ENCODE measurements at regions not wholly inside any gene's neighbourhood (a gene's known extent, or its start where the extent isn't known, plus 50 kb on each side); places are given as distances from the start of the nearest gene placed in this dataset.

DNA sequence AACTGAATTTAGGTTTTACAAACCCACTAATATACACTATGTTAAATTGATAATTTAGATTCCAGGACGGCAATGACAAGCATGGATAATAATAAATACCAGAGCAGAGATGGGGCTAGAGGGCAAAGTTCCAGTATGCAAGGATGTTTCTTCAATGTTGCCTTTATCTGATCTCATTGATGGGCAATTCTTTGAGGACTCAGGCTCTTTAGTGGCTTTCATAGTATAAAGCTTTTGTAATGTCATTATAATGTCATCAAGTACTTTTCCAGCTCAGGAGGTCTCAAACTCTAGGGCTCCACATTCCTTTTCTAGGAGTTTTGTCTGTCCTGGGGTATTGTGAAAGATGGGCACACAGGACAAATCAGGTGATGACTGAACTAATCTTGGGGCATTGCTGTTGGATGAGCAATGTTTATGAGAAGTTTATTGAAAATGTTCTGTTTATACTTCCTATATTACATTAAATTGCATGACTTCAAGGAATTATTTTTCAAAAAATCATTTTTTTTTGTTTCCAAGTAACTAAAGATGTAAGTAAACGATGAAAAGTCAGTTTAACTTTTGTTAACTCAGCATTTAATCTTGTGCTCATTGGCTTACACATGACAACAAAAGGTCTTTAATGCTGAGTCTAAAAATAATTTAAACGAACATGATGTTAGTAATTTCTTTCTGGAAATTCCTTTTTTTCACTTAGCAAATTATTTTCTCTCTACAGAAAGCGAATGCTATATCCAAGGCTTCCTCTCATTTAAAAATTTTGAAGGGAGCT lies 116.4 kb downstream of the OXSM start:
- H4K20me1 ChIP-seq (ENCODE audit: insufficient read depth, low read length) = no peaks in the 10 kb centered on the region
- no peaks in the 10 kb centered on the region for H3K4me1 ChIP-seq (ENCODE audit: insufficient read depth, low read length)
- DNase-seq (ENCODE audit: low read depth) = no peak
- H3K9me3 Mint-ChIP-seq (ENCODE audit: unreplicated experiment) = no peaks in the 10 kb centered on the region
- no peak overlapping the region for H3K27ac ChIP-seq (ENCODE audit: low read depth, low read length)
- no peaks in the 10 kb centered on the region for H3K27me3 ChIP-seq (ENCODE audit: insufficient read depth, low read length)
- no peak overlapping the region for H2AFZ ChIP-seq (ENCODE audit: low read depth, low read length)
- TF ChIP-seq, protein P1, sequence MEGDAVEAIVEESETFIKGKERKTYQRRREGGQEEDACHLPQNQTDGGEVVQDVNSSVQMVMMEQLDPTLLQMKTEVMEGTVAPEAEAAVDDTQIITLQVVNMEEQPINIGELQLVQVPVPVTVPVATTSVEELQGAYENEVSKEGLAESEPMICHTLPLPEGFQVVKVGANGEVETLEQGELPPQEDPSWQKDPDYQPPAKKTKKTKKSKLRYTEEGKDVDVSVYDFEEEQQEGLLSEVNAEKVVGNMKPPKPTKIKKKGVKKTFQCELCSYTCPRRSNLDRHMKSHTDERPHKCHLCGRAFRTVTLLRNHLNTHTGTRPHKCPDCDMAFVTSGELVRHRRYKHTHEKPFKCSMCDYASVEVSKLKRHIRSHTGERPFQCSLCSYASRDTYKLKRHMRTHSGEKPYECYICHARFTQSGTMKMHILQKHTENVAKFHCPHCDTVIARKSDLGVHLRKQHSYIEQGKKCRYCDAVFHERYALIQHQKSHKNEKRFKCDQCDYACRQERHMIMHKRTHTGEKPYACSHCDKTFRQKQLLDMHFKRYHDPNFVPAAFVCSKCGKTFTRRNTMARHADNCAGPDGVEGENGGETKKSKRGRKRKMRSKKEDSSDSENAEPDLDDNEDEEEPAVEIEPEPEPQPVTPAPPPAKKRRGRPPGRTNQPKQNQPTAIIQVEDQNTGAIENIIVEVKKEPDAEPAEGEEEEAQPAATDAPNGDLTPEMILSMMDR (IDR thresholded peaks at IDR 0.05; ENCODE audit: insufficient read depth, low read depth, low read length) = no peak
- no peak for TF ChIP-seq EZH2 (IDR thresholded peaks at IDR 0.05; ENCODE audit: insufficient read depth, low read length)
- no peaks in the 10 kb centered on the region for H3K79me2 ChIP-seq (ENCODE audit: insufficient read depth, low read length)
- no peak for FAIRE-seq
- H3K27me3 Mint-ChIP-seq (ENCODE audit: low read depth, unreplicated experiment) = no peaks in the 10 kb centered on the region
- no peak overlapping the region for H3K4me3 Mint-ChIP-seq (ENCODE audit: unreplicated experiment)
- no peaks in the 10 kb centered on the region for H3K4me1 Mint-ChIP-seq (ENCODE audit: low read depth, unreplicated experiment)
- no peaks in the 10 kb centered on the region for H3K36me3 ChIP-seq (ENCODE audit: insufficient read depth, low read length)
- H3K9ac ChIP-seq (ENCODE audit: low read length) = no peak overlapping the region
- H3K27ac Mint-ChIP-seq (ENCODE audit: unreplicated experiment) = no peak overlapping the region
- no peak overlapping the region for H3K4me3 ChIP-seq (ENCODE audit: insufficient read depth, low read depth, low read length)
- H3K9me3 ChIP-seq (ENCODE audit: insufficient read depth, low read depth, low read length) = no peaks in the 10 kb centered on the region
- H3K36me3 Mint-ChIP-seq (ENCODE audit: low read depth, unreplicated experiment) = no peaks in the 10 kb centered on the region
- no peak overlapping the region for H3K4me2 ChIP-seq (ENCODE audit: low read length)

- DNase-seq (ENCODE audit: low read depth) (no peak), FAIRE-seq (no peak)
- H4K20me1 ChIP-seq (ENCODE audit: insufficient read depth, low read length) = no peaks in the 10 kb centered on the region
- H3K4me3 ChIP-seq (ENCODE audit: insufficient read depth, low read depth, low read length) = no peak overlapping the region
- H3K79me2 ChIP-seq (ENCODE audit: insufficient read depth, low read length) = no peaks in the 10 kb centered on the region
- H3K4me2 ChIP-seq (ENCODE audit: low read length) = no peak overlapping the region
- no peaks in the 10 kb centered on the region for H3K4me1 ChIP-seq (ENCODE audit: insufficient read depth, low read length)
- Mint-ChIP-seq H3K9me3 (ENCODE audit: unreplicated experiment) (no peaks in the 10 kb centered on the region), H3K36me3 (ENCODE audit: low read depth, unreplicated experiment) (no peaks in the 10 kb centered on the region), H3K27me3 (ENCODE audit: low read depth, unreplicated experiment) (no peaks in the 10 kb centered on the region), H3K4me1 (ENCODE audit: low read depth, unreplicated experiment) (no peaks in the 10 kb centered on the region), H3K27ac (ENCODE audit: unreplicated experiment) (no peak overlapping the region), H3K4me3 (ENCODE audit: unreplicated experiment) (no peak overlapping the region)
- H3K36me3 ChIP-seq (ENCODE audit: insufficient read depth, low read length) = no peaks in the 10 kb centered on the region
- H3K27ac ChIP-seq (ENCODE audit: low read depth, low read length) = no peak overlapping the region
- no peaks in the 10 kb centered on the region for H3K9me3 ChIP-seq (ENCODE audit: insufficient read depth, low read depth, low read length)
- no peak overlapping the region for H2AFZ ChIP-seq (ENCODE audit: low read depth, low read length)
- H3K27me3 ChIP-seq (ENCODE audit: insufficient read depth, low read length) = no peaks in the 10 kb centered on the region
- H3K9ac ChIP-seq (ENCODE audit: low read length) = no peak overlapping the region
- TF ChIP-seq EZH2 (IDR thresholded peaks at IDR 0.05; ENCODE audit: insufficient read depth, low read length) = no peak
Observed at GRCh38 chr3:25907081-25907480, 117.2 kb downstream of the OXSM start.

- Histone ChIP-seq H3K4me3 (ENCODE audit: insufficient read depth, low read depth, low read length) (no peak overlapping the region), H3K4me2 (ENCODE audit: low read length) (no peak overlapping the region), H4K20me1 (ENCODE audit: insufficient read depth, low read length) (no peaks in the 10 kb centered on the region), H3K9me3 (ENCODE audit: insufficient read depth, low read depth, low read length) (no peaks in the 10 kb centered on the region), H3K36me3 (ENCODE audit: insufficient read depth, low read length) (no peaks in the 10 kb centered on the region), H3K4me1 (ENCODE audit: insufficient read depth, low read length) (no peaks in the 10 kb centered on the region), H3K9ac (ENCODE audit: low read length) (no peak overlapping the region), H2AFZ (ENCODE audit: low read depth, low read length) (no peak overlapping the region), H3K27me3 (ENCODE audit: insufficient read depth, low read length) (no peaks in the 10 kb centered on the region), H3K79me2 (ENCODE audit: insufficient read depth, low read length) (no peaks in the 10 kb centered on the region), H3K27ac (ENCODE audit: low read depth, low read length) (no peak overlapping the region)
- TF ChIP-seq EZH2 (IDR thresholded peaks at IDR 0.05; ENCODE audit: insufficient read depth, low read length) = no peak
- TF ChIP-seq, protein P1 (IDR thresholded peaks at IDR 0.05; ENCODE audit: insufficient read depth, low read depth, low read length) = no peak
- FAIRE-seq (no peak), DNase-seq (ENCODE audit: low read depth) (no peak)
- Mint-ChIP-seq H3K36me3 (ENCODE audit: low read depth, unreplicated experiment) (no peaks in the 10 kb centered on the region), H3K27ac (ENCODE audit: unreplicated experiment) (no peak overlapping the region), H3K4me3 (ENCODE audit: unreplicated experiment) (no peak overlapping the region), H3K4me1 (ENCODE audit: low read depth, unreplicated experiment) (no peaks in the 10 kb centered on the region), H3K9me3 (ENCODE audit: unreplicated experiment) (no peaks in the 10 kb centered on the region), H3K27me3 (ENCODE audit: low read depth, unreplicated experiment) (no peaks in the 10 kb centered on the region)
Observed at GRCh38 chr3:25910105-25910504, 120.2 kb downstream of the OXSM start.

All from astrocyte (in vitro differentiated cells and primary cell).